SU-DHL-6 (cell line): ENCODE measurements at regions not wholly inside any gene's neighbourhood (a gene's known extent, or its start where the extent isn't known, plus 50 kb on each side); places are given as distances from the start of the nearest gene placed in this dataset.

Source experiments
- CTCF ChIP-seq: fragments of 200-600 bp; sonication (generic); IDR thresholded peaks from one replicate; pipeline ENCODE4 v1.5.1; 2017; ENCODE audit warnings: antibody characterized with exemption, mild to moderate bottlenecking, low read length, moderate library complexity; ENCODE audit not compliant: insufficient read depth, poor library complexity, severe bottlenecking
- EZH2phosphoT487 ChIP-seq: fragments of 200-600 bp; sonication (generic), shearing (Covaris generic); conservative IDR thresholded peaks from 2 replicates; pipeline ENCODE4 v1.6.1; 2018; ENCODE audit warnings: mild to moderate bottlenecking, antibody characterized with exemption, low read length, moderate library complexity, mixed read lengths

DNA sequence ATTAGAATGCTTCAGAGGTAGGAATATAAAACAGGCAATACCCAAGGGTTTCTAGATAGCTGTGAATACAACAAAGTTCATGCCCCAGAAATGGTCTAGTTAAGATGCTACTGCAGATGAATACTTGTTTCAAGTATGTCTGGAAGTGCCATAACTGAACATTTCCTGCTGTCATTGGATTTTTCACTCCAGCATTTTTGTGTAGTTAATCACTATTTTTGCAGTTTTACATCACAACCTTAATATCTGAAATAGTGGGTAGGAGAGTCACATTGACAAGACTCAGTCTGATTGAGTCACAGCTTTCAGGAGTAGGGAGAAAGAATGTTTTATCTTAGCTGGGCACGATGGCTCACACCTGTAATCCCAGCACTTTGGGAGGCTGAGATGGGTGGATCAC lies 126.4 kb upstream of the C1orf21 start:
- TF ChIP-seq CTCF: no peak
- TF ChIP-seq EZH2phosphoT487: no peak
